Activated CD8-positive, alpha-beta memory T cell treated with anti-CD3 and anti-CD28 coated beads, Interleukin-2, amount 10 ng/mL, durations not matched to agents 7 days and 5 days (primary cell): ENCODE measurements at regions not wholly inside any gene's neighbourhood (a gene's known extent, or its start where the extent isn't known, plus 50 kb on each side); places are given as distances from the start of the nearest gene placed in this dataset.

ENCODE experiments used
- ATAC-seq: fragments of 150-1000 bp; cut with Tn5 transposase; one replicate; pipeline ENCODE4 v1.10.0; 2021; ENCODE audit warnings: moderate library complexity
- CTCF ChIA-PET: fragments of 350-600 bp; sonication (Branson Sonifier 250); formaldehyde crosslinking; loops from one replicate; lab custom pipeline; 2021; ENCODE audit warnings: antibody characterized with exemption; lab: Charles Lee
- DNase-seq: peaks from one replicate; pipeline ENCODE4 v3.0.0-alpha.2; 2020
- H3K27ac Mint-ChIP-seq: one replicate; pipeline ENCODE4 v1.8.0; 2021; ENCODE audit warnings: mild to moderate bottlenecking, mixed read lengths
- H3K27me3 Mint-ChIP-seq: one replicate; pipeline ENCODE4 v1.8.0; 2021; ENCODE audit warnings: mixed read lengths
- H3K36me3 Mint-ChIP-seq: one replicate; pipeline ENCODE4 v1.8.0; 2021; ENCODE audit warnings: mild to moderate bottlenecking, mixed read lengths
- H3K4me1 Mint-ChIP-seq: one replicate; pipeline ENCODE4 v1.8.0; 2021; ENCODE audit warnings: mixed read lengths
- H3K4me3 Mint-ChIP-seq: one replicate; pipeline ENCODE4 v1.8.0; 2021; ENCODE audit warnings: mild to moderate bottlenecking, moderate library complexity, mixed read lengths
- H3K9me3 Mint-ChIP-seq: one replicate; pipeline ENCODE4 v1.8.0; 2022; ENCODE audit warnings: low read depth, mixed read lengths

DNA sequence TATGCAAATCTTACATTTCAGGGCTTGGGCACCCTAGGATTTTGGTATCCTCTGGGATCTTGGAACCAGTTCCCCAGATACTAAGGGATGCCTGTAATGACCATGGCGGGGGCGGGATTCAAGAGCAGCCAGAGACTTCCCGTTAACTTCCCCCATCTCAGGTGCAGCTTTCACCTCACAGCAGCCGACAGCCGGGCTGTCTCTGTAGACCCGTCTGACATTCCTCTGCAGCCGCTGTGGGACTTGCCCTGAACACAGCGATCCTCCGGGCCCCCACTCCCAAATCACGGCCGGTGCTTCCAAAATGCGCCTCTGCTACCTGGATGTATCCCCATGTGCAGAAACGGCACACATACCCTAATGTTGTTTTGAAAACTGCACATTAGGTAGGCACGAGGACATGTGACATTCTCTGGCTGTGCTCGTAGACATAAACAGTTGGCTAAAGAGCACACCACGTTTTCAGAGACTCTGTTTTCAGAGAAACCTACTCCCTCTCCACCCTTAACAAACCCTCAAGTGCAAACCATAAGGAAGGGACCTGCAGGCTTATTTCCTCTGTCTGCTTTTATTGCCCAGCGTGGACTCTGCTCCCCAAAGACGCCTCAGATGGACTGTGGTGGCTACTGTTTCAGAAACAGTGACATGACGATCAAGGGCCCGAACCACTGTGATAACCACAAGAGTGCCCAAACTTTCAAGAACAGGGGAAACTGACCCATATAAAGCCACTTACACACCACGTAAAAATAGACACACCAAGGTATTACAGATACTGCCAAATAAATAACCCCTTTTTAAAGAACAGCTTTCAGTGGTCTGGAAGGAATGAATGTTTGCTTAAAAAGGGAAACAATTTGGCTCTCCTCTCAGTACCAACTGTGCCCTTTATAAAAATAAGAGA, 72.9 kb upstream of the FOXC1 start:
- no peaks in the 10 kb centered on the region for H3K9me3 Mint-ChIP-seq
- H3K27me3 Mint-ChIP-seq = peaks cover 2% of the 10 kb centered on the region
- no peak overlapping the region for H3K27ac Mint-ChIP-seq
- H3K36me3 Mint-ChIP-seq = no peaks in the 10 kb centered on the region
- DNase-seq (no peak), ATAC-seq (no peak)
- H3K4me1 Mint-ChIP-seq = peaks cover 11% of the 10 kb centered on the region
- CTCF ChIA-PET = no interaction called here
- H3K4me3 Mint-ChIP-seq = no peak overlapping the region

DNA sequence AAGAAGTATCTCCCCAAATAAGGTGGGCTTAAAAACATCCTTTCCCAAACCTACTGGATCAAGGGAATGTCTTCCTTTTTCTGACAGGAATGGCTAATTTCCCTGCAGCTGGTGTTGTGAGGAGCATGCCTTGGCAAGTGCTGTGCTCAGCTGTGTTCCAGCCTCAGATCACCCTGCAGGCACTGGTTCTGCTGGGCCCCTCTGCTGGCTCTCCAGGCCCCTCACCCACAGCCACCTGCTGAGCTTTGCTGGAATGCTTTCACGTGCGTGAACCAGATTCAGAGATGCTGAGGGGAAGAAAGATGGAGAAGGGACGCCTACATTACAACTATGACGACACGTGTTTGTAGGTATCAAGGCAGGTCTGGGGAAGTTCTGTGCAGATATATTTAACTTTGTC, 71.3 kb upstream of the FOXC1 start:
- no peak overlapping the region for H3K27ac Mint-ChIP-seq
- peaks cover 11% of the 10 kb centered on the region for H3K4me1 Mint-ChIP-seq
- no peak overlapping the region for H3K4me3 Mint-ChIP-seq
- no peak for ATAC-seq
- H3K9me3 Mint-ChIP-seq = no peaks in the 10 kb centered on the region
- no peak for DNase-seq
- H3K36me3 Mint-ChIP-seq = no peaks in the 10 kb centered on the region
- peaks cover 5% of the 10 kb centered on the region for H3K27me3 Mint-ChIP-seq
- CTCF ChIA-PET = no interaction called here

DNA sequence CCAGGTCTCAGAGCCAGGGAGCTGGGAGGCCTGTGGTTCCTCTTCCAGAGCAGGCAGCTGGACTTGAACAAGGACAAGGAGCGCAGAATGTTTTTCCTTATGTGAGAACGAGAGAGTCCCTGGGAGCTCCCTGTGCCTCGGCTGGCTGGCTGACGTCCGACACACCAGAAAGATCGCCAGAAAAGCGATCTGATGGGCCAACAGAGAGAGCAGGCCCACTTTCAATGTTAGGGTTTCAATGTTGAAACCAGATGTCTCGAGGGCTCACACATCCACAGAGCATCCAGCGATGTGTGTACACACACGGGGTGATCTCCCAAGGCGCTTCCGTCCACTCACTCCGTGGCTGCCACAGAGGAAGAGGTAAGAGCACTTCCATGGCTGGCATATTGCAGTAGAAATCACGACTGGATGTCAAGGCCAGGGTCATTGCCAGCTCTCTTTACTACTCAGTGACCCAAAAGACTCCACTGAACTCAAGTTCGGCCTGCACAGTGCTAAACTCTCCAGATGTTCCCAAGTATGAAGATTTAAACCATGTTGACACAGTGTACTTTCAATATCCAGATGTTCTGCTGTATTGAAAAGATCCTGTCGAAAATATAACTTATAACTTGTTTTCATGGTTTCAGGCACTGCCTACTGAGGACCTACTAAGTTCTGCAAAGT, 70.8 kb upstream of the FOXC1 start:
- Mint-ChIP-seq H3K36me3 (no peaks in the 10 kb centered on the region), H3K27me3 (peaks cover 9% of the 10 kb centered on the region), H3K9me3 (no peaks in the 10 kb centered on the region), H3K4me3 (no peak overlapping the region), H3K4me1 (peaks cover 11% of the 10 kb centered on the region), H3K27ac (no peak overlapping the region)
- ATAC-seq (no peak), DNase-seq (no peak)
- CTCF ChIA-PET = no interaction called here

DNA sequence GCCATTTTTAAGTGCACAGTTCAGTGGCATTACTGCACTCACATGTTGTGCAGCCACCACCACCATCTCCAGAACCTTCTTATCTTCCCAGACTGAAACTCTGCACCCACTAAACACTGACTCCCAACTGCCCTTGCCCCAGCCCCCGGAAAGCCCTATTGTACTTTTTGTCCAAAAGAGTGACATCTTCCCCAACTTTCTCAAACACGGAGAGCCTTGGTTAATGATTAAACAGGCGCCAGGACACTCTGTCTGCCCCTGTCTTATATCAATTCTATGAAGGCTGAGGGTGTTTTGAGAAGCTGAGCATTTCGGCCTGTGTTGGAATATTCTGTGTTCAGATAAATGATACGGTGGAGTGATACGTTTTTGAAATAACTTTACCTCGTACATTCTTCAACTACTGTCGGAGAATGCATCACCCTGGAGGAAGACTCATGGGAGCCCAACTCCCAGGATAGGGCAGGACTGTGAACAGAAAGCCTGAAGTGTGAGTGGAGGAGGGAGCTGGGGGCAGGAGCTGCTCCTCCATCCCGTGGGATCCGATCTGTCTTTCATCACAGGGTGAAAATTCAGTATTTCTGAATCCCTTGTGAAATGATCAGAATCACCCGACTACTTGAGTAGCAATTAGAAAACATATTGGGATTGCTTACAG, 68.7 kb upstream of the FOXC1 start:
- H3K4me3 Mint-ChIP-seq = no peak overlapping the region
- ATAC-seq = no peak
- CTCF ChIA-PET = no interaction called here
- no peaks in the 10 kb centered on the region for H3K36me3 Mint-ChIP-seq
- peaks cover 6% of the 10 kb centered on the region for H3K4me1 Mint-ChIP-seq
- no peak overlapping the region for H3K27ac Mint-ChIP-seq
- H3K27me3 Mint-ChIP-seq = peaks cover 9% of the 10 kb centered on the region
- H3K9me3 Mint-ChIP-seq = no peaks in the 10 kb centered on the region
- no peak for DNase-seq

DNA sequence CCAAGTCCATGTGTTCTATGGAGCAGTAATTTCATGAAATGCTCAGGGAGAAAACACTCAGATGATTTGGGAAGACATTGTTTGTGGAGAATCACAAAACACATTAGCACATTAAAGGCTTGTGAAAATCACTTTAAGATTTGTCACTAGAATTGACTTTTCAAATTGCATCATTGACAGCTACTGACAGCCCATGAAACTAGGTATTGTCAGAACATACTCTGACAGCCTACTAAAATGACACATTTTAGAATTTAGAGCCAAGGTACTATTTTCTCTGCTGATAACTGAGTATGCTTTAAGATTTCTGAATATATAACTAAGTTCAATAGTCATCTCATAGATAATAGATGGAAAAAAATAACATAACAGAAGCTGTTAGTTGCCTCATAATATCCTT, 67.4 kb upstream of the FOXC1 start:
- Mint-ChIP-seq H3K4me3 (no peak overlapping the region), H3K36me3 (no peaks in the 10 kb centered on the region), H3K27me3 (peaks cover 9% of the 10 kb centered on the region), H3K9me3 (no peaks in the 10 kb centered on the region), H3K27ac (no peak overlapping the region), H3K4me1 (no peaks in the 10 kb centered on the region)
- DNase-seq (no peak), ATAC-seq (no peak)
- CTCF ChIA-PET = no interaction called here

DNA sequence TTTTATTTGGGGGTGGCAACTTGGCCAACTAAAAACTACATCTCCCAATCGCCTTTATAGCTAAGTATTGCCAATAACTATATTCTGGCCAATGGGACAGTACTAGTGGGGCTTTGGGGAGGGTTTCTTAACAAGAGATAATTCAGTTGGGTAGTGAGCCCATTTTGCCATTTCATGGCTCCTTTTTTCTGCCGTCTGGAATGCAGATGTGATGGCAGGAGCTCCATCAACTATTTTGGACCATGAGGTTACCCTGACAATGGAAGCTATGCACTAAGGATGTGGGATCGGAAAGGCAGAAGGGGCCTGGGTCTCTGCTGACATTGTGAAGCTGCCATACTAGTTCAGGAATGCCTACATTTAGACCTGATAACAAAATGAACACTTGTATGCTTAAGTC, 67.0 kb upstream of the FOXC1 start:
- H3K36me3 Mint-ChIP-seq = no peaks in the 10 kb centered on the region
- no peaks in the 10 kb centered on the region for H3K4me1 Mint-ChIP-seq
- DNase-seq (no peak), ATAC-seq (no peak)
- no peak overlapping the region for H3K4me3 Mint-ChIP-seq
- no peaks in the 10 kb centered on the region for H3K9me3 Mint-ChIP-seq
- no peak overlapping the region for H3K27ac Mint-ChIP-seq
- H3K27me3 Mint-ChIP-seq = peaks cover 9% of the 10 kb centered on the region
- CTCF ChIA-PET = interaction anchor here (1.2 kb wide), 1 partner anchor 11 kb away, joined by 4 read pairs; no protein-coding TSS in a partner anchor

- H3K4me1 Mint-ChIP-seq = no peaks in the 10 kb centered on the region
- H3K9me3 Mint-ChIP-seq = no peaks in the 10 kb centered on the region
- ATAC-seq (no peak), DNase-seq (no peak)
- H3K27ac Mint-ChIP-seq = no peak overlapping the region
- H3K36me3 Mint-ChIP-seq = no peaks in the 10 kb centered on the region
- no peak overlapping the region for H3K4me3 Mint-ChIP-seq
- CTCF ChIA-PET = interaction anchor here (1.2 kb wide), 1 partner anchor 13 kb away, joined by 4 read pairs; no protein-coding TSS in a partner anchor
- H3K27me3 Mint-ChIP-seq = peaks cover 9% of the 10 kb centered on the region
Measured at GRCh38 chr6:1544000-1544399, 65.7 kb upstream of the FOXC1 start.

DNA sequence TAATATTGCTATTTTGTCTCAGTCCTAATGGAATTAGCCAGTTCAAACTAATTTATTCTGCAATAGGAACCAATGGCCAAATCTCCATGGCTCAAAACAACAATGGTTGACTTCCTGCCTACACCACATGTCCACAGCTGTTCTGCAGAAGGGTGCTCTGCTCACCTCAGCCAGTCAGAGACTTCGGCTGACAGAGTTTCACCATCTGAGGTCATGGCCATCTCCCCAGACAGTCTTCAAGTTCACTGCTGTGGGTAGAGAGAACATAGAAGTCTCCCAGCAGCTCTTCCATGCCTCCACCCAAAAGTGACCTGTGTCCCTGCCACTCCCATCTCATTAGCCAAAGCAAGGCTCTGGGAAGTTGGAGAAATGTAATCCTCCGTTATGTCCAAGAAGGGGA, 65.1 kb upstream of the FOXC1 start:
- ATAC-seq (no peak), DNase-seq (no peak)
- Mint-ChIP-seq H3K4me3 (no peak overlapping the region), H3K27me3 (peaks cover 9% of the 10 kb centered on the region), H3K4me1 (no peaks in the 10 kb centered on the region), H3K9me3 (no peaks in the 10 kb centered on the region), H3K27ac (no peak overlapping the region), H3K36me3 (no peaks in the 10 kb centered on the region)
- CTCF ChIA-PET = no interaction called here

GRCh38 chr6:1545654-1546053, 64.1 kb upstream of the FOXC1 start:
- no peak for ATAC-seq
- Mint-ChIP-seq H3K9me3 (no peaks in the 10 kb centered on the region), H3K36me3 (no peaks in the 10 kb centered on the region), H3K27ac (no peak overlapping the region), H3K27me3 (peaks cover 8% of the 10 kb centered on the region), H3K4me1 (no peaks in the 10 kb centered on the region), H3K4me3 (no peak overlapping the region)
- DNase-seq = no peak
- CTCF ChIA-PET = no interaction called here

DNA sequence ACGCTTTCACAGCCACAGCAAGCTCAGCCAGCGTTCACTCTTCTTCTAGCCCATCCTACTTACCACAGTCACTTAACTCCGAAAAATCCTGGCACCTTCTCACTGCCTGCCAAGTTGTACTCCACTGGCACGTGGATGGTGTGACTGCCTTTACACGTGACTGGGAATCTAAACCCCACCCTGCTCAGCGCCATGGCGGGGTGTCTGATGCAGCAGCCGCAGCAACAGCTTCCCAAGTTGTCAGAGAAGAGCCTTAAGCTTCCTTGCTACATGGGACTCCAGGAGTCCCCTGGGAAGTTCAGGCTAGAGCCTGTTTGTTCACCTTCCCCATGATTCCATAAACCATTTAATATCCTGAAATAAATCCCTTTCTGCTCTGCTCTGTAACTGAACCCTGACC, 61.9 kb upstream of the FOXC1 start:
- peaks cover 6% of the 10 kb centered on the region for H3K27me3 Mint-ChIP-seq
- ATAC-seq (no peak), DNase-seq (no peak)
- CTCF ChIA-PET = no interaction called here
- no peak overlapping the region for H3K27ac Mint-ChIP-seq
- H3K9me3 Mint-ChIP-seq = no peaks in the 10 kb centered on the region
- H3K36me3 Mint-ChIP-seq = no peaks in the 10 kb centered on the region
- peaks cover 2% of the 10 kb centered on the region for H3K4me1 Mint-ChIP-seq
- H3K4me3 Mint-ChIP-seq = no peak overlapping the region

DNA sequence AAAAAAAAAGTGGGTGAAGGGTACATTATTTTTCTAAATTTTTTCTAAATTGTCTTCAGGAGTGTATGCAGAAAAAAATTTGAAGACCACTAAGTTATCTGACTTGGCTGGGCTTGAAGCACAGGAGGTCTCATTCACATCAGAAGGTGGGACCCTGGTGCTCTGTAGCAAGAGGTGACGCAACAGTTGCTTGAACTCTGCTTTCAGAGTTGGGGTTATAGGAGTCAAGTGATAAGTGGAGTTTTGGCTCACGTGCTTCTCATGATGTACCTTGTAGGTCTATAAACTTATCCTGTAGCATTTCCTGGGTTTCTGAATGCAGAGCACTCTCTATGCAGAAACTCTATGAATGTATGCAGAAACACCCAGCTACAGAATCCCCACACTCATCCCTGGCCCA, 58.5 kb upstream of the FOXC1 start:
- CTCF ChIA-PET = interaction anchor here (0.9 to 2.0 kb wide), 3 partner anchors 23 to 27 kb away, joined by 3 to 22 read pairs (median 5); no protein-coding TSS in a partner anchor
- ATAC-seq = no peak
- no peak for DNase-seq
- Mint-ChIP-seq H3K4me3 (no peak overlapping the region), H3K27me3 (peaks cover 26% of the 10 kb centered on the region), H3K36me3 (no peaks in the 10 kb centered on the region), H3K9me3 (no peaks in the 10 kb centered on the region), H3K4me1 (peaks cover 15% of the 10 kb centered on the region), H3K27ac (no peak overlapping the region)

DNA sequence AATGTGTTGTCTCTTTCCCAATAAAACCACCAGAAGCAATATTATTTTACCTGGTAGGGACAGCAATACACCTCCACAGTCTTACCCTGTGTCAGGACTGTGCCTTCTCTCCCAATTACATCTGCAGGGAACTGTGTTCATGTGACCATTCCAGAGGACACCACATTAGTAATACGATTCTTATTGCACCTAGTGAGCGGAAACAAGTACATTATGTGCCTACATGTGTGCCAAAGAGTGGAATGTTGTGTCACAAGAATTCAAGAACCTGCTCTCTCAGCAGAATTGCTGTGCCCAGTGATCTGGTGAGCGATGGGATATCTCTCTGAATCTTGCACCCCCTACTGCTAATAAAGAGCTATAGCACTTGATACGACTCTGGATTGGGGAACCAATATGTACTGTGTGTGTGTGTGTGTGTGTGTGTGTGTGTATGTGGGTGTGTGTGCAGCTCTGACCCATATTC, 57.4 kb upstream of the FOXC1 start:
- no peaks in the 10 kb centered on the region for H3K9me3 Mint-ChIP-seq
- H3K4me1 Mint-ChIP-seq = peaks cover 15% of the 10 kb centered on the region
- no peak overlapping the region for H3K4me3 Mint-ChIP-seq
- peak; percentile 49 for ATAC-seq
- no peak for DNase-seq
- CTCF ChIA-PET = interaction anchor here (0.7 to 2.0 kb wide), 6 partner anchors 10 to 28 kb away, joined by 3 to 22 read pairs (median 4); no protein-coding TSS in a partner anchor
- peaks cover 30% of the 10 kb centered on the region for H3K27me3 Mint-ChIP-seq
- no peak overlapping the region for H3K27ac Mint-ChIP-seq
- H3K36me3 Mint-ChIP-seq = no peaks in the 10 kb centered on the region

- Mint-ChIP-seq H3K36me3 (no peaks in the 10 kb centered on the region), H3K4me3 (no peak overlapping the region), H3K27me3 (peaks cover 30% of the 10 kb centered on the region), H3K9me3 (no peaks in the 10 kb centered on the region), H3K27ac (no peak overlapping the region), H3K4me1 (peaks cover 15% of the 10 kb centered on the region)
- CTCF ChIA-PET = interaction anchor here (1.5 to 1.9 kb wide), 2 partner anchors 9 to 18 kb away, joined by 3 to 7 read pairs; no protein-coding TSS in a partner anchor
- no peak for DNase-seq
- ATAC-seq = no peak
Measured at GRCh38 chr6:1553562-1554083, 56.1 kb upstream of the FOXC1 start.
